ENCODE measurements at regions not wholly inside any gene's neighbourhood (a gene's known extent, or its start where the extent isn't known, plus 50 kb on each side); places are given as distances from the start of the nearest gene placed in this dataset.

GRCh38 chr7:115709664-115710063 lies 320.9 kb downstream of the TFEC start:
- DNase-seq (ENCODE audit: low read depth), result no peak

DNA sequence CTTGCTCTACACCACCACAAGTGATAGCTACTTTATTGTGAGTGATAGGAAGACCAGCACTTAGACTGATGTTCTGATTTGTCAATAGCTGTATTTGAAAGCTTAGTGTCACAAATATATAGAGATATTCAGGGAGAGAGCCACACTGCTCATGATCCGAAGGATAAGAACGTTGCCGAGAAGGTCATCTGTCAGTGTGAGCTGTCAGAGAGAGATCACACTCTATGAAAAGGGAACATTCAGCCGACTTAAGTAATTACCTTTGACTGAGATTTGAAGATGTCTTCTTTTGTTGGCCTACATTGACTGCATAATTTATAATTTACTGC lies 322.6 kb downstream of the TFEC start:
- no peak for DNase-seq (ENCODE audit: low read depth)

- DNase-seq (ENCODE audit: low read depth), result peak; percentile 39
Observed at GRCh38 chr7:115707258-115708012, 323.1 kb downstream of the TFEC start.

- DNase-seq (ENCODE audit: low read depth), result no peak
Observed at GRCh38 chr7:115704884-115705283, 325.7 kb downstream of the TFEC start.

DNA sequence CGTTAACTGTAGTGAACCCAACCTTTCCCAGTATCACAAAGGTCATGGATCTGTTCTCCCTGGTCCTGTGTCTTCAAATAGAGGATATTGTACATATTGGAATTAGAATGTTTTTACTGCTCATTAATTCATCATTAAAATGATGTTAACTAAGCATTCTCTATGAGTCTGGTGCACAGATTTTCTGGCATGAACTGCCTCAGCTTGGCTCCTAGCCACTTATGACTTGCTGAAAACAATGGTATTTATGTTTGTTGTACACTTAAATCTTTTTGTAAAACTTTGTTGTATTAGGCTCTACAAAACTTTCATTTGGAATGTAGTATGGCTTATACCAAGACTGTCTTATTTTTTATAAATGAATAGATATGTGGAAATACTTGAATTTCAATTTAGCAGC lies 329.4 kb downstream of the TFEC start:
- DNase-seq (ENCODE audit: low read depth), result no peak

GRCh38 chr7:115694424-115694823 lies 336.1 kb downstream of the TFEC start:
- DNase-seq (ENCODE audit: low read depth), result no peak

GRCh38 chr7:115693779-115694178 lies 336.8 kb downstream of the TFEC start:
- peak; percentile 8 for DNase-seq (ENCODE audit: low read depth)

DNA sequence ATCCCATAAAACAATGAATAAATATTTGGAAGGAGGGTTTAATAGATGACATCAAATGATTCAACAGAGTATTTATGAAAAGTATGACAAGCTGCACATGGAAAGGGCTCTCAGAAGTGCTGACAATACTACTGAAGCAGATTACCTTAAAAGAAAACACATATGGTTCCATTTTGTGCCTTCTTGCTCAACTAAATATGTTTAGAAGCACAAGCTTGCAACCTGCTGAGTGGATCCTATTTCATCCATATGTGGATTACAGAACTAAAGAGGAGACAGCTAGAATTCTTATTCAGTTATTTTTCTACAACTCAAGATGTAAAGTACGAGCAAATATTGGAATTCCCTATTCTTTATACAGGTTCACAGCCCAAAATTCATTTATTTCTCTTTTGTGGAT lies 340.6 kb downstream of the TFEC start:
- no peak for DNase-seq (ENCODE audit: low read depth)

DNA sequence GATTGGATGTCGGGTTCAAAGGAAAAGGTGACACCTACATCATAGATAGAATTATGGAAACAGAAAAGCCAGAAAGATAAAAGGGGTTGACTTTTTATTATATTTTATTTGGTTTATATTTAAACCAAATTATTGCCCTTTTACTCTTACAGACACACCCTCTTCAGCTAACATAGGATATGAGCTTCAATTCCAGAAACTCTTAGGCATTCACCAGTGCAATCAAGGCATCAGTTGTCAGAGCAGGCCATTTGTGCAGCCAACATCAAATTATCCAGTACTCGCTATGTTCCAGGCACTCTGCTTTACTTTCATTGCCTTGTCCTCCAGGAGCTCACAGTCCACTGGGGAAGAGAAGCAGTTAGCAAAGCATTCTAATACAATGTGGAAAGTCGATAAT lies 347.5 kb downstream of the TFEC start:
- no peak for DNase-seq (ENCODE audit: low read depth)

DNA sequence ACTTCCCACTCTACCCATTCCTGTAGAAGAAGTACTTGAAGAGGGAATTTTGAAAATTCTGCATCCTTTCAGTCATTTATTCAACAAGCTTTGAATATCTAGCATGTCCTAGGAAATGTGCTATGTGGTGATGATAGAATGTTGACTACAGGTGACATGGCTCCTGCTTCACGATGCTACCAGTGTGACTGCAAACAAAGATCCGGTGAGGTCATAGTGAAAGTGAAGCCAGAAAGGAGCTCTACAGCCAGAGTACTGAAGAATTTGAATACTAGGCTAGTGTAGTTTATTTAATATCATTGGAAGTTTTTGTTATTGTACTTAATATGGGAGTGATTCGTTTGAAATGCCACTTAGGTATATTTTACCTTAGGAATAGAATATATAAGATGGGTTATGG lies 348.1 kb downstream of the TFEC start:
- no peak for DNase-seq (ENCODE audit: low read depth)

DNA sequence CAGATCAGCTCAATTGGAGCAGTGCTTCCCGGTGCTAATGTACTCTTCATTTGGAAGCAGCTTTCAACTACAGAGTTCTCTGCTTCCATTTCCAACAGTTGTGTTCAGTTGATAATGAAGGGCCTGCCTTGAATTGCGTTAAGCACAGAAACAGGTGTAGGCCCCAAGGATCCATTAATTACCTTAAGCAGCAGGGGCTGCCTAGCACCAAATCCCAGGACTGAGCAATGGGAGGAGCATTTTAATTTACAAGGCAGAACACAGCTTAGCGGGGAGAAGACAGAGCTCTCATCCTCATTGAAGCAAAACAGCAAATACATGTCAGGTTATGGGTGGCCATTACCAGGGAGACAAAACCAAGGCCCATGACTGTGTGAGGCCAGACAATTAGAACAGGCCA lies 349.6 kb downstream of the TFEC start:
- DNase-seq (ENCODE audit: low read depth), result no peak

GRCh38 chr7:115679976-115680375 lies 350.6 kb downstream of the TFEC start:
- peak; percentile 61 for DNase-seq (ENCODE audit: low read depth)

GRCh38 chr7:115679423-115679822 lies 351.1 kb downstream of the TFEC start:
- no peak for DNase-seq (ENCODE audit: low read depth)

DNA sequence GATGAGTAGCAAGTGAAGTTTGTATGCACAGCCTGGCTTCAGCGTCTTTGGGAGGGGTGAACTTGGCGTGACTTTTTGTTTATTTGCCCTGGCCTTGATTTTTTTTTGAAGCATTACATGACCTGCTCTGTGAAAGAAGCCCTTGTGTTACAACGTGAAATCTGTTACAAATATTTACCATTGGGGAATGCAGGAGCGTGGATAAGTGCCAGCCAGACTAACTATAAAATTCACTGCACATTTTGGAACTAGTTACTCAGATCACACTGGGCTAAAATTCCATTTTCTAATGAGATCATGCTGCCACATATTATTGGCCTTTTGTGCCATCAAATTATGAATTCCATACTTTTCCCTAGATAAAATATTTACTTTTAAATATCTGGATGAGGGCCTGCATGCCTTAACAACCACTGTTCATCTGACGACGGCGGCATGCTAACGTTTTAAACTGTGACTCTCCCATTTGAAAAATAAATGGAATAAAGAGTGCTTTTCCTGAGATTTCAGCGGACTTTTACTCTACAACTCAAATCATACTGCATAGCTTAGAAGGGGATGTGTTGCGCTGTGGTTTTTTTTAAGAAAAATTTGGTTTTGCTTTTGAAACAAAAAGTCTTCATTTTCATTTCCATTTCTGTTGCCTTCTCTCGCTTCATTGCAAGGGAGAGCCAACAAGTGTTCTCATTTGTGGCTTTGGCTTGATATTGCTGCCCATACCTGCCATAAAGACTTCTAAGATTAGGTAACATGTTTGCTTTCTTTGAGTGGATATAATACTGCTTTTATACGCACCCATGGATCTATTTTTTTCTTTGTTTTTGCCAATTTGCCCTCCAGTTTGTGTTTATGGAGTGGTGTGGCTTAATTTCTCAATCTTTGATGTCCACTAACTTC lies 352.2 kb downstream of the TFEC start:
- DNase-seq (ENCODE audit: low read depth), result peak; percentile 6

GRCh38 chr7:115676707-115677106 lies 353.9 kb downstream of the TFEC start:
- no peak for DNase-seq (ENCODE audit: low read depth)

DNA sequence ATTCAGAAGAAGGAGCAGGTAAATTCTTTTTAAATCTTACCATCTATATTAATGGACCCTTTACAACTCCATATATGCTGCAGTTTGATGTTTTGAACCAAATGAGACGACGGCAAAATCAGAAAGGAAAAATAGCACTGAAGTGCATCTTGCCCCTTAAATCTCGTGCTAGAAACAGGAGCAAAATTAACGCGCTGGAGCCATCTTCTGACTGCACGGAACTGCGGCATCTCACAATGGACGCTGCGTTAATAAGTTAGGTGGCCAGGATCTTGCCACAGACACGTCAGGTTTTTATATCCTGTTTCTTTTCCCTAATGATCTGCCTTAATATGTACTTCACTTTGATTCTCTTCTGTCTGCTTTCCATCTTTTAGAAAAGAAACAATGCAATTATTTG lies 354.5 kb downstream of the TFEC start:
- DNase-seq (ENCODE audit: low read depth), result peak; percentile 71

GRCh38 chr7:115674467-115675024 lies 356.0 kb downstream of the TFEC start:
- DNase-seq (ENCODE audit: low read depth), result no peak

- DNase-seq (ENCODE audit: low read depth), result no peak
Observed at GRCh38 chr7:115672024-115672423, 358.5 kb downstream of the TFEC start.

GRCh38 chr7:115662676-115663075 lies 367.9 kb downstream of the TFEC start:
- no peak for DNase-seq (ENCODE audit: low read depth)

DNA sequence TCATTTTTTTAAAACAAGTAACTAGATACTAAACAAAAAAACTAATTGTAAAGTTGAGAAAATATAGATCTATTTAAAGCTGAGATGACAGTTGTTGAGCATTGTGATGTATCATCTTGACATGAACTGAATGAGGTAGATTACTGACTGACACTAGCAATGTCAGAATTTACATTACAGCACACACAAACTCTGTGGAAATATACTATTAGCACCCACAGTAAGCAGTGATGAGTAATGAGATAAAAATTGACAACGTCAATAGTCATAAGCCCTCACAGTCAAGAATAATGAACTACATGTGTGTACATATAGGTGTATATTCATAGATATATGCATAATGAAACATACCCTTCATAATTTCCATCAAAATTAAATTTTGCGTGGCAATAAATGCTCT lies 368.4 kb downstream of the TFEC start:
- DNase-seq (ENCODE audit: low read depth), result no peak

- no peak for DNase-seq (ENCODE audit: low read depth)
Observed at GRCh38 chr7:115658223-115658622, 372.3 kb downstream of the TFEC start.

DNA sequence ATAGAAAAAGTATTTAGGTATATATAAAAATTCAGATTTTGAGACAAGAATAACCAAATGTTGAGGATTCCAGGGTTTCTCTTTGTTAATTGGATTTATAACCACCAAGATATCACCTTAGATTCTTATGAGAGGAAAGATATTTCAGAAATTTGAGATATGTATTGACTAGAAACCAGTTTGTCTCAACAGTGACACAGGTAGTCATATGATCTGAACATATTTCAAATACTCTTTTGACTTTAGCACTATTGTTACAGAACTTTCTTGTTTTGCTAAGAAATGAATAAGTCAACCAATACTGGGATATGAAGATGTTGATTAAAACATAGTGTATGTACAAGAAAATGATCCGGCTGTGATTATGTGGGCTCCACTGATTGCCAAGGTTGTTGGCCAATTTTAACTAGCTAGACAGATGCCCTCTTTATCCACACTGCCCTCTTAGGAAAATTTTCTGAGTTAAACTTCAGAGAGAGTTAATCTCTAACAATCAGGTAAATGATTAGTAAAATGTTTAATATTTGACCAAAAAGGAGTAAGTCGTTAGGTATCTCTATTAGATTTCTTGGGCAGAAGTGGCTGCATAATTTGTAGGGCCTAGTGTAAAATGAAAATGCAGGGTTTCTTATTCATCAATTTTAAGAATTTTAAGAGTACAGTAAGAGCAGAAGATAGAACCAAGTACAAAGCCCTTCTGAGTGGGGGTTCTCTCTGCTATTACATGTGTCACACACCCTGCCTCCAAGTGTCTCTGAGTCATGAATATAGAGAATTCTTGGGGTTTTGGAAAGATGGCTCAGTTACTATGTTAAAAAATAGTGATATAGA lies 376.0 kb downstream of the TFEC start:
- no peak for DNase-seq (ENCODE audit: low read depth)
